ENCODE measurements at regions not wholly inside any gene's neighbourhood (a gene's known extent, or its start where the extent isn't known, plus 50 kb on each side); places are given as distances from the start of the nearest gene placed in this dataset.

GRCh38 chr13:61156753-61157152 lies 258.9 kb downstream of the PCDH20 start:
- TF ChIP-seq SP1 (CRISPR knock-in tag; conservative IDR thresholded peaks at IDR 0.05), result no peak
- no peak for TF ChIP-seq MAX (CRISPR knock-in tag; IDR thresholded peaks at IDR 0.05)
- no peak for TF ChIP-seq OVOL2 (CRISPR knock-in tag; IDR thresholded peaks at IDR 0.05; ENCODE audit: borderline replicate concordance)
- no peak for TF ChIP-seq CTCF (IDR thresholded peaks at IDR 0.05)
- no peak for TF ChIP-seq E2F4 (CRISPR knock-in tag; IDR thresholded peaks at IDR 0.05; ENCODE audit: borderline replicate concordance, low read depth)
- TF ChIP-seq NFE2L1 (CRISPR knock-in tag; IDR thresholded peaks at IDR 0.05), result no peak
- TF ChIP-seq ZNF396 (CRISPR knock-in tag; IDR thresholded peaks at IDR 0.05; ENCODE audit: borderline replicate concordance), result no peak
- no peak for TF ChIP-seq JUN (CRISPR knock-in tag; IDR thresholded peaks at IDR 0.05)
- no peak for TF ChIP-seq NFYB (CRISPR knock-in tag; conservative IDR thresholded peaks at IDR 0.05; ENCODE audit: low read depth)
- no peak for TF ChIP-seq TEAD1 (CRISPR knock-in tag; IDR thresholded peaks at IDR 0.05)
- TF ChIP-seq FOXP1 (CRISPR knock-in tag; IDR thresholded peaks at IDR 0.05; ENCODE audit: borderline replicate concordance), result no peak
- TF ChIP-seq E2F5 (CRISPR knock-in tag; IDR thresholded peaks at IDR 0.05), result no peak
- no peak for TF ChIP-seq USF1 (CRISPR knock-in tag; IDR thresholded peaks at IDR 0.05)

Data from WTC11 (cell line).